ENCODE measurements at regions not wholly inside any gene's neighbourhood (a gene's known extent, or its start where the extent isn't known, plus 50 kb on each side); places are given as distances from the start of the nearest gene placed in this dataset.

DNA sequence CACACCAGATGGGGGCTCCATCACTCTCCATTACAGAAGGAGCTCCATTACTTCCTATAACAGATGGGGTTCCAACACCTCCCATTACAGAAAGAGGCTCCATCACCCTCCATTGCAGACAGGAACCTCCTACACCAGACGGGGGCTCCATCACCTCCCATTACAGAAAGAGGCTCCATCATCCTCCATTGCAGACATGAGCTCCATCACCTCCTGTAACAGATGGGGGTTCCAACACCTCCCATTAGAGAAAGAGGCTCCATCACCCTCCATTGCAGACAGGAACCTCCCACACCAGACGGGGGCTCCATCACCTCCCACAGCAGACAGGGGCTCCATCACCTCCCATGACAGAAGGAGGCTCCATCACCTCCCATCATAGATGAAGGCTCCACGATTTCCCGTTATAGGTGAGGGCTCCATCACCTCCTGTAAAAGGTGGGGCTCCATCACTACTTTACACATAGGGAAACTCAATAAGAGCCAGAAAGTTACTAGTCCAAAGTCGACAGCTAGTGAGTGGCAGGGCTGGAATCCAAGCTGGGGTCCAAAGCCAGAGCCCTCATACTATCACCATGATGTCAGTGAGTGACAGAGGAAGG is 224.8 kb downstream of the RBFOX3 start:
- TF ChIP-seq, protein P1, sequence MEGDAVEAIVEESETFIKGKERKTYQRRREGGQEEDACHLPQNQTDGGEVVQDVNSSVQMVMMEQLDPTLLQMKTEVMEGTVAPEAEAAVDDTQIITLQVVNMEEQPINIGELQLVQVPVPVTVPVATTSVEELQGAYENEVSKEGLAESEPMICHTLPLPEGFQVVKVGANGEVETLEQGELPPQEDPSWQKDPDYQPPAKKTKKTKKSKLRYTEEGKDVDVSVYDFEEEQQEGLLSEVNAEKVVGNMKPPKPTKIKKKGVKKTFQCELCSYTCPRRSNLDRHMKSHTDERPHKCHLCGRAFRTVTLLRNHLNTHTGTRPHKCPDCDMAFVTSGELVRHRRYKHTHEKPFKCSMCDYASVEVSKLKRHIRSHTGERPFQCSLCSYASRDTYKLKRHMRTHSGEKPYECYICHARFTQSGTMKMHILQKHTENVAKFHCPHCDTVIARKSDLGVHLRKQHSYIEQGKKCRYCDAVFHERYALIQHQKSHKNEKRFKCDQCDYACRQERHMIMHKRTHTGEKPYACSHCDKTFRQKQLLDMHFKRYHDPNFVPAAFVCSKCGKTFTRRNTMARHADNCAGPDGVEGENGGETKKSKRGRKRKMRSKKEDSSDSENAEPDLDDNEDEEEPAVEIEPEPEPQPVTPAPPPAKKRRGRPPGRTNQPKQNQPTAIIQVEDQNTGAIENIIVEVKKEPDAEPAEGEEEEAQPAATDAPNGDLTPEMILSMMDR (IDR thresholded peaks at IDR 0.05; ENCODE audit: low read depth, low read length), result no peak
- no peak for TF ChIP-seq POLR2A (IDR thresholded peaks at IDR 0.05; ENCODE audit: extremely low read depth, insufficient read length)
